Panc1 (cell line): ENCODE measurements at regions not wholly inside any gene's neighbourhood (a gene's known extent, or its start where the extent isn't known, plus 50 kb on each side); places are given as distances from the start of the nearest gene placed in this dataset.

Source experiments
- ATAC-seq: fragments of 200-7000 bp; cut with Tn5 transposase; 2 replicates; pipeline ENCODE4 v1.9.1; 2020; ENCODE audit warnings: mild to moderate bottlenecking, moderate library complexity
- BruUV-seq: library from RNA; stranded (reverse); fragments of 400-500 nt; replicated peaks from 2 replicates; lab custom pipeline; 2021; lab: Mats Ljungman, UMichigan
- CTCF ChIA-PET: fragments of 300-600 bp; sonication (Branson Sonifier 250); formaldehyde crosslinking; loops from one replicate; lab custom pipeline; 2022; ENCODE audit warnings: antibody characterized with exemption; lab: Charles Lee
- POLR2A ChIA-PET: fragments of 300-600 bp; sonication (Branson Sonifier 250); formaldehyde crosslinking; loops from one replicate; lab custom pipeline; 2022; ENCODE audit warnings: antibody characterized with exemption; lab: Charles Lee
- DNase-seq: peaks from one replicate; pipeline ENCODE4 v3.0.0-alpha.2; 2010; ENCODE audit warnings: low read depth, low spot score
- H3K27ac ChIP-seq: 2 replicates; pipeline ENCODE4 v1.5.1; 2011; ENCODE audit warnings: mild to moderate bottlenecking, low read length, inconsistent platforms
- H3K27me3 ChIP-seq: fragments of 200-500 bp; sonication (Bioruptor generic); 2 replicates; pipeline ENCODE4 v1.6.0; 2014; ENCODE audit warnings: low read length, inconsistent platforms; ENCODE audit not compliant: control insufficient read depth, insufficient read depth
- H3K36me3 ChIP-seq: fragments of 200-500 bp; sonication (Bioruptor generic); 2 replicates; pipeline ENCODE4 v1.5.1; 2014; ENCODE audit warnings: inconsistent platforms, mild to moderate bottlenecking, low read length, moderate library complexity; ENCODE audit not compliant: control insufficient read depth, insufficient read depth
- H3K4me1 ChIP-seq: 2 replicates; pipeline ENCODE4 v1.5.1; 2011; ENCODE audit warnings: inconsistent platforms, mild to moderate bottlenecking, low read length, moderate library complexity; ENCODE audit not compliant: control insufficient read depth, insufficient read depth
- H3K4me3 ChIP-seq, 2 experiments: 2 replicates each; pipeline ENCODE4 v1.5.1; 2011 to 2012; ENCODE audit warnings: low read depth in 2 of 2, low read length in 2 of 2, mild to moderate bottlenecking in 2 of 2, inconsistent platforms in 1 of 2, moderate library complexity in 1 of 2
- H3K9me3 ChIP-seq: fragments of 200-500 bp; sonication (Bioruptor generic); 2 replicates; pipeline ENCODE4 v1.5.1; 2014; ENCODE audit warnings: low read depth, mild to moderate bottlenecking, inconsistent platforms, low read length, moderate library complexity; ENCODE audit not compliant: control insufficient read depth, insufficient read depth
- POLR2AphosphoS5 ChIP-seq: IDR thresholded peaks from 2 replicates; pipeline ENCODE4 v1.6.1; 2012; ENCODE audit warnings: mild to moderate bottlenecking, low read depth, low read length, moderate library complexity
- SIN3A ChIP-seq: IDR thresholded peaks from 2 replicates; pipeline ENCODE4 v1.6.1; 2012; ENCODE audit warnings: low read depth, mild to moderate bottlenecking, low read length, moderate library complexity, borderline replicate concordance; ENCODE audit not compliant: insufficient read depth
- TCF7L2 ChIP-seq: IDR thresholded peaks from 2 replicates; pipeline ENCODE4 v1.6.1; 2011; ENCODE audit warnings: mild to moderate bottlenecking, low read depth, low read length, inconsistent platforms
- in situ Hi-C: cut with HindIII; loops from 2 replicates; pipeline ENCODE4 v1.10.0; 2016; ENCODE audit warnings: low sequenced_read_pairs, low pct_unique_long_range_greater_than_20kb
- intact Hi-C: fragments of 100-400 bp; cut with micrococcal nuclease; formaldehyde crosslinking; loops from one replicate; pipeline ENCODE4 v1.10.0; 2022; ENCODE audit not compliant: unreplicated experiment
- TF ChIP-seq, protein P1 (sequence below), 2 experiments: IDR thresholded peaks; 2 replicates each; pipeline ENCODE4 v1.6.1; 2011 to 2012; ENCODE audit warnings: low read depth in 2 of 2, control low read depth in 1 of 2, low read length in 1 of 2, mild to moderate bottlenecking in 1 of 2, moderate library complexity in 1 of 2; ENCODE audit not compliant: insufficient read depth in 1 of 2
- TF ChIP-seq, protein P2 (sequence below): fragments of 450-650 bp; IDR thresholded peaks from 2 replicates; pipeline ENCODE4 v1.5.1; 2017; ENCODE audit warnings: mild to moderate bottlenecking

DNA sequence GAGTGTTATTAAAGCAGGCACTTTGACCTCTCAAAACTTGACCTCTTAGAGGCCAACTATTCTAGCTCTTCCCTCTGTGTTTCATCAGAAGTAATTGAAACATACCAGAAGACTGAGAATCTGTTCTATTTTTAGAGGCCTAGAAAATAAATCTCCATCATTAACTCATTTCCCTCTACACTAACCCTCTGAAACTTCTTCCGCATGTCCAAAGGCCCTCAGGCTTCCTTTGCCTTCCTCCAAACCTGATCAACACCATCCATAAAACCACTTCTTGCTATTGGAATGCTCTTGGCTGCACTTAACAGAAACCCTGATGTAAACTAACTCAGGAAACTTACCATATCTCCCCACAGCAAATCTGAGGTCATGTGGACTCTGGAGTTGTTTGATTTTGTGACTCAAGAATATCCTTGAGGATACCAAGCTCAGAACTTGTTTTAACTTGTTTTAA lies 196.4 kb downstream of the RPAP3 start:
- no TSS peak for BruUV-seq
- no peak overlapping the region for H3K4me3 ChIP-seq
- H3K4me1 ChIP-seq = no peaks in the 10 kb centered on the region
- in situ Hi-C loops (no loop called here), intact Hi-C loops (no loop called here)
- POLR2A ChIA-PET = interaction anchor here (0.7 kb wide), 1 partner anchor 236 kb away, joined by 3 read pairs; no protein-coding TSS in a partner anchor
- CTCF ChIA-PET = no interaction called here
- DNase-seq = no peak
- H3K9me3 ChIP-seq = no peaks in the 10 kb centered on the region
- TF ChIP-seq POLR2AphosphoS5 (no peak), TCF7L2 (no peak), SIN3A (no peak)
- TF ChIP-seq, protein P1, sequence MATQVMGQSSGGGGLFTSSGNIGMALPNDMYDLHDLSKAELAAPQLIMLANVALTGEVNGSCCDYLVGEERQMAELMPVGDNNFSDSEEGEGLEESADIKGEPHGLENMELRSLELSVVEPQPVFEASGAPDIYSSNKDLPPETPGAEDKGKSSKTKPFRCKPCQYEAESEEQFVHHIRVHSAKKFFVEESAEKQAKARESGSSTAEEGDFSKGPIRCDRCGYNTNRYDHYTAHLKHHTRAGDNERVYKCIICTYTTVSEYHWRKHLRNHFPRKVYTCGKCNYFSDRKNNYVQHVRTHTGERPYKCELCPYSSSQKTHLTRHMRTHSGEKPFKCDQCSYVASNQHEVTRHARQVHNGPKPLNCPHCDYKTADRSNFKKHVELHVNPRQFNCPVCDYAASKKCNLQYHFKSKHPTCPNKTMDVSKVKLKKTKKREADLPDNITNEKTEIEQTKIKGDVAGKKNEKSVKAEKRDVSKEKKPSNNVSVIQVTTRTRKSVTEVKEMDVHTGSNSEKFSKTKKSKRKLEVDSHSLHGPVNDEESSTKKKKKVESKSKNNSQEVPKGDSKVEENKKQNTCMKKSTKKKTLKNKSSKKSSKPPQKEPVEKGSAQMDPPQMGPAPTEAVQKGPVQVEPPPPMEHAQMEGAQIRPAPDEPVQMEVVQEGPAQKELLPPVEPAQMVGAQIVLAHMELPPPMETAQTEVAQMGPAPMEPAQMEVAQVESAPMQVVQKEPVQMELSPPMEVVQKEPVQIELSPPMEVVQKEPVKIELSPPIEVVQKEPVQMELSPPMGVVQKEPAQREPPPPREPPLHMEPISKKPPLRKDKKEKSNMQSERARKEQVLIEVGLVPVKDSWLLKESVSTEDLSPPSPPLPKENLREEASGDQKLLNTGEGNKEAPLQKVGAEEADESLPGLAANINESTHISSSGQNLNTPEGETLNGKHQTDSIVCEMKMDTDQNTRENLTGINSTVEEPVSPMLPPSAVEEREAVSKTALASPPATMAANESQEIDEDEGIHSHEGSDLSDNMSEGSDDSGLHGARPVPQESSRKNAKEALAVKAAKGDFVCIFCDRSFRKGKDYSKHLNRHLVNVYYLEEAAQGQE (IDR thresholded peaks at IDR 0.05; ENCODE audit: insufficient read depth in 1 of 2, low read depth in 2 of 2, low read length in 1 of 2) = no peak
- TF ChIP-seq, protein P2, sequence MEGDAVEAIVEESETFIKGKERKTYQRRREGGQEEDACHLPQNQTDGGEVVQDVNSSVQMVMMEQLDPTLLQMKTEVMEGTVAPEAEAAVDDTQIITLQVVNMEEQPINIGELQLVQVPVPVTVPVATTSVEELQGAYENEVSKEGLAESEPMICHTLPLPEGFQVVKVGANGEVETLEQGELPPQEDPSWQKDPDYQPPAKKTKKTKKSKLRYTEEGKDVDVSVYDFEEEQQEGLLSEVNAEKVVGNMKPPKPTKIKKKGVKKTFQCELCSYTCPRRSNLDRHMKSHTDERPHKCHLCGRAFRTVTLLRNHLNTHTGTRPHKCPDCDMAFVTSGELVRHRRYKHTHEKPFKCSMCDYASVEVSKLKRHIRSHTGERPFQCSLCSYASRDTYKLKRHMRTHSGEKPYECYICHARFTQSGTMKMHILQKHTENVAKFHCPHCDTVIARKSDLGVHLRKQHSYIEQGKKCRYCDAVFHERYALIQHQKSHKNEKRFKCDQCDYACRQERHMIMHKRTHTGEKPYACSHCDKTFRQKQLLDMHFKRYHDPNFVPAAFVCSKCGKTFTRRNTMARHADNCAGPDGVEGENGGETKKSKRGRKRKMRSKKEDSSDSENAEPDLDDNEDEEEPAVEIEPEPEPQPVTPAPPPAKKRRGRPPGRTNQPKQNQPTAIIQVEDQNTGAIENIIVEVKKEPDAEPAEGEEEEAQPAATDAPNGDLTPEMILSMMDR = no peak
- no peaks in the 10 kb centered on the region for H3K36me3 ChIP-seq
- H3K27me3 ChIP-seq = no peaks in the 10 kb centered on the region
- H3K27ac ChIP-seq = no peak overlapping the region
- ATAC-seq = no peak

DNA sequence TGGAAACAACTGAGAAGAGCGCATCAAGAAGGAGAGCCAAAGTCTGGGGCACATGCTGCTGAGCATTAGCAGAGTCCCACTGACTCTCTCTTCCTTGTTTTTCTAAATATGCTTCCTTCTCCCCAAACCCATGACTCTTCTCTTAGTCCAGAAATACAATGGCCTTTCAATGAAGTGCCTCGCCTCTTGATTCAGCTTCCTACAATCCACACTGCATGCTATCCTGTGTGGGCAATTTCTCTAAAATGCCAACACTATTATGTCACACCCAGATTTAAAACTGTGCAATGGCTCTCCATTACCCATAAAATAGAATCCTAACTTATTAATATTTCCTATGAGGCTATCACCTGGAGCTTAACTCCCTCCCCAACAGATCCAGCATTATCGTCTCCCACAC lies 198.6 kb downstream of the RPAP3 start:
- BruUV-seq = no TSS peak
- Histone ChIP-seq H3K4me1 (no peaks in the 10 kb centered on the region), H3K27ac (no peak overlapping the region), H3K9me3 (no peaks in the 10 kb centered on the region), H3K4me3 (no peak overlapping the region), H3K36me3 (no peaks in the 10 kb centered on the region), H3K27me3 (no peaks in the 10 kb centered on the region)
- in situ Hi-C loops (no loop called here), intact Hi-C loops (no loop called here)
- ChIA-PET POLR2A (interaction anchor here (0.6 kb wide), 1 partner anchor 55 kb away, joined by 6 read pairs; no protein-coding TSS in a partner anchor), CTCF (no interaction called here)
- DNase-seq (no peak), ATAC-seq (no peak)
- TF ChIP-seq POLR2AphosphoS5 = no peak
- TF ChIP-seq, protein P1 (IDR thresholded peaks at IDR 0.05; ENCODE audit: insufficient read depth in 1 of 2, low read depth in 2 of 2, low read length in 1 of 2) = no peak
- TF ChIP-seq, protein P2 = no peak
- TF ChIP-seq SIN3A = no peak
- TF ChIP-seq TCF7L2 = no peak
